ENCODE measurements at regions not wholly inside any gene's neighbourhood (a gene's known extent, or its start where the extent isn't known, plus 50 kb on each side); places are given as distances from the start of the nearest gene placed in this dataset.
"Not testable (repeated sequence)": the region's sequence is repeated elsewhere in the genome, so short reads cannot be mapped to it uniquely, and the experiment has no call there.

GRCh38 chr1:38153778-38154470 lies 107.3 kb upstream of the POU3F1 start:
- Histone ChIP-seq H3K27ac (no peak overlapping the region), H3K4me1 (no peaks in the 10 kb centered on the region), H3K27me3 (no peaks in the 10 kb centered on the region), H3K36me3 (no peaks in the 10 kb centered on the region), H3K9me3 (peaks cover 6% of the 10 kb centered on the region), H3K4me3 (no peak overlapping the region)
- TF ChIP-seq POLR2AphosphoS5 (IDR thresholded peaks at IDR 0.05; ENCODE audit: insufficient read depth in 1 of 2, low read depth in 1 of 2): no peak
- TF ChIP-seq, protein P1, sequence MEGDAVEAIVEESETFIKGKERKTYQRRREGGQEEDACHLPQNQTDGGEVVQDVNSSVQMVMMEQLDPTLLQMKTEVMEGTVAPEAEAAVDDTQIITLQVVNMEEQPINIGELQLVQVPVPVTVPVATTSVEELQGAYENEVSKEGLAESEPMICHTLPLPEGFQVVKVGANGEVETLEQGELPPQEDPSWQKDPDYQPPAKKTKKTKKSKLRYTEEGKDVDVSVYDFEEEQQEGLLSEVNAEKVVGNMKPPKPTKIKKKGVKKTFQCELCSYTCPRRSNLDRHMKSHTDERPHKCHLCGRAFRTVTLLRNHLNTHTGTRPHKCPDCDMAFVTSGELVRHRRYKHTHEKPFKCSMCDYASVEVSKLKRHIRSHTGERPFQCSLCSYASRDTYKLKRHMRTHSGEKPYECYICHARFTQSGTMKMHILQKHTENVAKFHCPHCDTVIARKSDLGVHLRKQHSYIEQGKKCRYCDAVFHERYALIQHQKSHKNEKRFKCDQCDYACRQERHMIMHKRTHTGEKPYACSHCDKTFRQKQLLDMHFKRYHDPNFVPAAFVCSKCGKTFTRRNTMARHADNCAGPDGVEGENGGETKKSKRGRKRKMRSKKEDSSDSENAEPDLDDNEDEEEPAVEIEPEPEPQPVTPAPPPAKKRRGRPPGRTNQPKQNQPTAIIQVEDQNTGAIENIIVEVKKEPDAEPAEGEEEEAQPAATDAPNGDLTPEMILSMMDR (IDR thresholded peaks at IDR 0.05): no peak
- intact Hi-C loops (cut with DNase I): no loop called here
- no peak for DNase-seq (ENCODE audit: extremely low spot score in 2 of 2)

- no peak overlapping the region for H3K27ac ChIP-seq
- H3K36me3 ChIP-seq: no peaks in the 10 kb centered on the region
- TF ChIP-seq POLR2A (IDR thresholded peaks at IDR 0.05) (no peak), POLR2AphosphoS5 (IDR thresholded peaks at IDR 0.05; ENCODE audit: insufficient read depth in 1 of 2, low read depth in 1 of 2) (no peak)
- TF ChIP-seq, protein P1 (IDR thresholded peaks at IDR 0.05): no peak
- intact Hi-C loops (cut with DNase I): no loop called here
- H3K9me3 ChIP-seq: peaks cover 6% of the 10 kb centered on the region
- no peak overlapping the region for H3K4me3 ChIP-seq
- DNase-seq (ENCODE audit: extremely low spot score in 2 of 2): no peak
- H3K4me1 ChIP-seq: no peaks in the 10 kb centered on the region
- H3K27me3 ChIP-seq: no peaks in the 10 kb centered on the region
Measured at GRCh38 chr1:38153066-38153777, 106.6 kb upstream of the POU3F1 start.

DNA sequence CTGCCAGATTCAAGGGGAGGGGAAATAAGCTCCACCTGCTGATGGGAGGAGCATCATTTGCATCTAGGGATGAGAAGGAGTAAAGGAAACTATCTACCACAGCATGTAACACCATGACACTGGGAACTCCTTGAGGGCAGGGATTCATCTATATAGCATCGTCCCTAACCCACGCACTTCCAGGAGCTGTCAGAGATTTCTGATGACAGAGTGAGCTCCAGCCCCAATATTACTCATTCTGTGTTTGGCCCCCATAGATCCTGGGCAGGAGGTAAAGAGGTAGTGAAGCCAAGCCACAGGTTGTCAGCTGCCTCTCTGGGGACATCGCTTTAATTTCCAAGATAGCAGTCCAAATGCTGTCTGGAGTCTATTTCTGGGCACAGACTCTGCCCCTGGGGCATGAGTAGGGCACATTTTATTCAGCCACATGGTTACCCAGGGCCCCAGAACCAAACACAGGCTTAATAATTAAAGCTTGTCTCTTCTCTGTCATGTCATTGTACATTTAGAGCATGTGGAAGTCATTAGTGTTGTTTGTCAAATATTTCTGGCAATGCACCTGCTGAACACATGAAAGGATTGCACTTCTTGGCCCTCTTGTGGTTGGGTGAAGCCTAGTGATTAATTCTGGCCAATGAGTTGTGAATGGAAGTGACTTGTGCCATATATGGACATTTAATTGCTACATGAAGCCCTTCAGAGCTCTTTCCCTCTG lies 105.9 kb upstream of the POU3F1 start:
- H3K9me3 ChIP-seq: peaks cover 6% of the 10 kb centered on the region
- no peaks in the 10 kb centered on the region for H3K4me1 ChIP-seq
- TF ChIP-seq POLR2A (IDR thresholded peaks at IDR 0.05) (no peak), POLR2AphosphoS5 (IDR thresholded peaks at IDR 0.05; ENCODE audit: insufficient read depth in 1 of 2, low read depth in 1 of 2) (no peak)
- TF ChIP-seq, protein P1 (IDR thresholded peaks at IDR 0.05): no peak
- H3K27me3 ChIP-seq: no peaks in the 10 kb centered on the region
- H3K36me3 ChIP-seq: no peaks in the 10 kb centered on the region
- intact Hi-C loops (cut with DNase I): no loop called here
- no peak overlapping the region for H3K27ac ChIP-seq
- DNase-seq (ENCODE audit: extremely low spot score in 2 of 2): no peak
- no peak overlapping the region for H3K4me3 ChIP-seq

DNA sequence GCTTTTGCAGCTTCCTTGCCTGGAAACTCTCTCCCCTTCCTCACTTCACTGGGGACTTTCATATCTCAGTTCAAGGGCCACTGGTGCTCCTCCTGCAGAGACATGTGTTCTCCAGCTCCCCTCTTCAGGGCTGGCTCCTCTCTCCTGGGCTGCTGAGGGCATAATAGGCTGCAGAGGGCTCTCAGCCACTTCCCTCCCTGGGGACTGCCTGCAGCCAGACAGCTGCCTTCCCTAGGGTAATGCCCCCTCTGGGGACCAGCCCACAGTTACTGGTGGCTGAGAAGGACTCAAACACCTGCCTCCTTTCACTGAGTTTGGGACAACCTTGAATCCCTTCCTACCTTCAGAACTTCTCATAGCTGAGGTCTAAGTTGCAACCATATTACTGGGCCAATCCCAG lies 104.8 kb upstream of the POU3F1 start:
- no peak overlapping the region for H3K27ac ChIP-seq
- intact Hi-C loops (cut with DNase I): no loop called here
- H3K36me3 ChIP-seq: no peaks in the 10 kb centered on the region
- H3K4me1 ChIP-seq: no peaks in the 10 kb centered on the region
- H3K4me3 ChIP-seq: no peak overlapping the region
- H3K27me3 ChIP-seq: no peaks in the 10 kb centered on the region
- peaks cover 6% of the 10 kb centered on the region for H3K9me3 ChIP-seq
- DNase-seq (ENCODE audit: extremely low spot score in 2 of 2): no peak
- TF ChIP-seq POLR2A (IDR thresholded peaks at IDR 0.05) (no peak), POLR2AphosphoS5 (IDR thresholded peaks at IDR 0.05; ENCODE audit: insufficient read depth in 1 of 2, low read depth in 1 of 2) (no peak)
- TF ChIP-seq, protein P1 (IDR thresholded peaks at IDR 0.05): no peak

DNA sequence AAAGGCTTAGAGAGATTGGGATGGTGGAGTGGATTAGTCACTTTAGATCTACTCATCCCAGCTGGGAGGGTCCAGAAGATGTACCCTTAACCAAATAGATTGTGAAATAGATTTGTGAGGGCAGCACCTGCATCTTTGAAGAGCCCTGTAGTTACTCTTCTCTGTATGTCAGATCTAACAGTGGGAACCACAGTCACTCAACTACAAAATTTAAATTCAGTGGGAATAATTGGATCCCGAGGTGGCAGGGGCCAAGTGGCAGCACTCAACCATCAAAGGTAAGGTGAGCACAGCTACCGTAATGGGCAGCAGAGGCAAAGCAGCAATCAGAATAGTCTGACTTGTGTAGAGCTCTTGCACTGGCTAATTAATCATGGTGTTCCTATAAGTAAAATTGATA lies 99.5 kb upstream of the POU3F1 start:
- DNase-seq (ENCODE audit: extremely low spot score in 2 of 2); H3K27ac ChIP-seq; intact Hi-C loops (cut with DNase I); H3K9me3 ChIP-seq; H3K4me1 ChIP-seq; H3K36me3 ChIP-seq; H3K4me3 ChIP-seq; H3K27me3 ChIP-seq: not testable (repeated sequence)

Data from vagina (tissue), 2 donors.